Lung (tissue), 11 donors: ENCODE measurements at regions not wholly inside any gene's neighbourhood (a gene's known extent, or its start where the extent isn't known, plus 50 kb on each side); places are given as distances from the start of the nearest gene placed in this dataset.

Source experiments
- ATAC-seq: fragments of 200-7000 bp; cut with Tn5 transposase; one replicate; pipeline ENCODE4 v1.9.1; 2020; ENCODE audit warnings: moderate number of reproducible peaks; ENCODE audit not compliant: insufficient read depth, low FRiP score
- DNase-seq, 3 donors: peaks; one replicate each; pipeline ENCODE4 v3.0.0-alpha.2; 2013 to 2017
- H3K27ac ChIP-seq, 2 donors: one replicate each; pipeline ENCODE4 v1.5.1; 2013; ENCODE audit warnings: mild to moderate bottlenecking in 2 of 2, moderate library complexity in 2 of 2, control low read depth in 1 of 2, inconsistent platforms in 1 of 2, low read depth in 1 of 2, low read length in 1 of 2
- H3K27me3 ChIP-seq, 3 donors: one replicate each; pipeline ENCODE4 v1.5.1; 2013; ENCODE audit warnings: low read length in 2 of 3; ENCODE audit not compliant: control insufficient read depth in 3 of 3, insufficient read depth in 3 of 3
- H3K36me3 ChIP-seq, 4 donors: one replicate each; pipeline ENCODE4 v1.5.1; 2013; ENCODE audit warnings: low read length in 4 of 4, mild to moderate bottlenecking in 1 of 4, moderate library complexity in 1 of 4; ENCODE audit not compliant: control insufficient read depth in 4 of 4, insufficient read depth in 4 of 4
- H3K4me1 ChIP-seq, 5 donors: one replicate each; pipeline ENCODE4 v1.5.1; 2013; ENCODE audit warnings: low read length in 5 of 5, mild to moderate bottlenecking in 2 of 5, moderate library complexity in 1 of 5; ENCODE audit not compliant: control insufficient read depth in 5 of 5, insufficient read depth in 5 of 5
- H3K4me3 ChIP-seq: one replicate; pipeline ENCODE4 v1.5.1; 2013; ENCODE audit warnings: mild to moderate bottlenecking, control low read depth, moderate library complexity
- H3K9ac ChIP-seq, 2 donors: one replicate each; pipeline ENCODE4 v1.5.1; 2013; ENCODE audit warnings: low read length in 2 of 2, control low read depth in 1 of 2; ENCODE audit not compliant: insufficient read depth in 1 of 2
- H3K9me3 ChIP-seq, 4 donors: one replicate each; pipeline ENCODE4 v1.5.1; 2013; ENCODE audit warnings: low read length in 3 of 4, mild to moderate bottlenecking in 1 of 4, moderate library complexity in 1 of 4; ENCODE audit not compliant: control insufficient read depth in 4 of 4, insufficient read depth in 3 of 4
- CTCF ChIP-seq: IDR thresholded peaks from 2 replicates; pipeline ENCODE4 v1.5.1; 2012; ENCODE audit warnings: mild to moderate bottlenecking; ENCODE audit errors: control extremely low read depth, extremely low read depth
- whole genome bisulfite sequencing, 2 donors: extraction: QIAGEN DNeasy Blood & Tissue Kit; methylation state at CpG; one replicate each; pipeline ENCODE4 v1.1.7; 2013; 5-methylcytosine and 5-hydroxymethylcytosine counted together
- donor health status: control.
- donor health status: control.
- donor health status: Bipolar disorder and iron deficiency.
- donor health status: healthy.
- donor health status: DM: yes; HTN: yes; CAD: no.

- Histone ChIP-seq H3K9me3 (peaks cover 0 to 7% (median 0%) of the 10 kb centered on the region in 4 donors), H3K4me1 (no peaks in the 10 kb centered on the region), H3K27me3 (no peaks in the 10 kb centered on the region), H3K9ac (no peak overlapping the region), H3K27ac (no peak overlapping the region), H3K4me3 (no peak overlapping the region), H3K36me3 (no peaks in the 10 kb centered on the region)
- no peak for ATAC-seq
- TF ChIP-seq CTCF = no peak
- 85 to 88% methylated on average over 7 of the region's 7 CpGs for WGBS, 2 donors
- no peak for DNase-seq
Observed at GRCh38 chr11:134677891-134678551, 266.0 kb upstream of the B3GAT1 start.

GRCh38 chr11:134677397-134677822 lies 265.4 kb upstream of the B3GAT1 start:
- WGBS, 2 donors = 82 to 87% methylated on average over 9 of the region's 9 CpGs
- Histone ChIP-seq H3K36me3 (no peaks in the 10 kb centered on the region), H3K27ac (no peak overlapping the region), H3K27me3 (no peaks in the 10 kb centered on the region), H3K9me3 (peaks cover 0 to 7% (median 0%) of the 10 kb centered on the region in 4 donors), H3K9ac (no peak overlapping the region), H3K4me3 (no peak overlapping the region), H3K4me1 (no peaks in the 10 kb centered on the region)
- no peak for DNase-seq
- no peak for TF ChIP-seq CTCF
- no peak for ATAC-seq

- WGBS, 2 donors = 82 to 88% methylated on average over 16 of the region's 16 CpGs
- H3K27me3 ChIP-seq = peaks cover 0 to 4% (median 0%) of the 10 kb centered on the region in 3 donors
- H3K27ac ChIP-seq = no peak overlapping the region
Observed at GRCh38 chr11:134676516-134677287, 264.7 kb upstream of the B3GAT1 start.

More at GRCh38 chr11:134676516-134677287, 264.7 kb upstream of the B3GAT1 start:
- ATAC-seq (no peak), DNase-seq (no peak)
- TF ChIP-seq CTCF = no peak
- H3K9ac ChIP-seq = no peak overlapping the region
- H3K9me3 ChIP-seq = peaks cover 0 to 7% (median 0%) of the 10 kb centered on the region in 4 donors
- no peaks in the 10 kb centered on the region for H3K4me1 ChIP-seq
- H3K4me3 ChIP-seq = no peak overlapping the region
- H3K36me3 ChIP-seq = no peaks in the 10 kb centered on the region
